K562 (cell line): ENCODE measurements at regions not wholly inside any gene's neighbourhood (a gene's known extent, or its start where the extent isn't known, plus 50 kb on each side); places are given as distances from the start of the nearest gene placed in this dataset.
A peak's percentile ranks its signal among the peaks of the same experiment; 100 is the strongest.

ENCODE experiments used
- ARID1B ChIP-seq: fragments of 450-650 bp; IDR thresholded peaks from 2 replicates; pipeline ENCODE4 v1.6.1; 2016; ENCODE audit warnings: antibody characterized with exemption, mild to moderate bottlenecking, inconsistent platforms
- BCL6 ChIP-seq: fragments of 250-450 bp; sonication (Bioruptor Pico); IDR thresholded peaks from 2 replicates; pipeline ENCODE4 v1.4.0; 2020
- CTCFL ChIP-seq: IDR thresholded peaks from 2 replicates; pipeline ENCODE4 v1.6.1; 2011; ENCODE audit warnings: borderline replicate concordance, low read depth, mild to moderate bottlenecking, moderate library complexity, low read length; ENCODE audit not compliant: insufficient read depth, poor library complexity, severe bottlenecking
- ESRRA ChIP-seq: fragments of 450-650 bp; IDR thresholded peaks from 2 replicates; pipeline ENCODE4 v1.6.1; 2014; ENCODE audit warnings: low read depth, mild to moderate bottlenecking, moderate library complexity, borderline replicate concordance
- ETV1 ChIP-seq: fragments of 450-650 bp; conservative IDR thresholded peaks from 2 replicates; pipeline ENCODE4 v1.6.1; 2016; ENCODE audit warnings: missing genetic modification characterization, control low read depth, low read depth, missing compliant biosample characterization
- HNRNPK ChIP-seq: fragments of 200-400 bp; formaldehyde crosslinking; IDR thresholded peaks from one replicate; pipeline ENCODE4 v1.6.1; 2018; ENCODE audit warnings: mild to moderate bottlenecking, low read depth, low read length; ENCODE audit not compliant: poor library complexity, severe bottlenecking
- RREB1 ChIP-seq: fragments of 250-450 bp; sonication (Bioruptor Pico); IDR thresholded peaks from 2 replicates; pipeline ENCODE4 v1.4.0; 2020
- SMAD1 ChIP-seq: fragments of 150-350 bp; IDR thresholded peaks from 2 replicates; pipeline ENCODE4 v1.6.1; 2014; ENCODE audit warnings: low read length, low read depth; ENCODE audit not compliant: partially characterized antibody
- TAL1 ChIP-seq: fragments of 450-650 bp; IDR thresholded peaks from 2 replicates; pipeline ENCODE4 v1.6.1; 2016; ENCODE audit warnings: mild to moderate bottlenecking
- TCF3 ChIP-seq: sonication (generic); formaldehyde crosslinking; IDR thresholded peaks from 2 replicates; pipeline ENCODE4 v1.4.0; 2020; ENCODE audit warnings: mild to moderate bottlenecking, missing genetic modification reagents
- TEAD2 ChIP-seq: fragments of 450-650 bp; IDR thresholded peaks from 2 replicates; pipeline ENCODE4 v1.6.1; 2016; ENCODE audit warnings: missing genetic modification characterization, control low read depth, missing compliant biosample characterization
- WHSC1 ChIP-seq: IDR thresholded peaks from one replicate; pipeline ENCODE4 v1.6.1; 2012; ENCODE audit warnings: low read length, control low read depth, inconsistent platforms
- TF ChIP-seq, protein P1 (sequence below): fragments of 200-800 bp; sonication (Bioruptor generic); IDR thresholded peaks from 2 replicates; pipeline ENCODE4 v1.6.1; 2017; ENCODE audit warnings: missing genetic modification characterization, missing compliant biosample characterization
- TF ChIP-seq, protein P2 (sequence below), 2 experiments: IDR thresholded peaks; 2 replicates each; pipeline ENCODE4 v1.6.1; 2012; ENCODE audit warnings: improper control_type of control experiment in 2 of 2, low read depth in 2 of 2, low read length in 2 of 2, borderline replicate concordance in 1 of 2

DNA sequence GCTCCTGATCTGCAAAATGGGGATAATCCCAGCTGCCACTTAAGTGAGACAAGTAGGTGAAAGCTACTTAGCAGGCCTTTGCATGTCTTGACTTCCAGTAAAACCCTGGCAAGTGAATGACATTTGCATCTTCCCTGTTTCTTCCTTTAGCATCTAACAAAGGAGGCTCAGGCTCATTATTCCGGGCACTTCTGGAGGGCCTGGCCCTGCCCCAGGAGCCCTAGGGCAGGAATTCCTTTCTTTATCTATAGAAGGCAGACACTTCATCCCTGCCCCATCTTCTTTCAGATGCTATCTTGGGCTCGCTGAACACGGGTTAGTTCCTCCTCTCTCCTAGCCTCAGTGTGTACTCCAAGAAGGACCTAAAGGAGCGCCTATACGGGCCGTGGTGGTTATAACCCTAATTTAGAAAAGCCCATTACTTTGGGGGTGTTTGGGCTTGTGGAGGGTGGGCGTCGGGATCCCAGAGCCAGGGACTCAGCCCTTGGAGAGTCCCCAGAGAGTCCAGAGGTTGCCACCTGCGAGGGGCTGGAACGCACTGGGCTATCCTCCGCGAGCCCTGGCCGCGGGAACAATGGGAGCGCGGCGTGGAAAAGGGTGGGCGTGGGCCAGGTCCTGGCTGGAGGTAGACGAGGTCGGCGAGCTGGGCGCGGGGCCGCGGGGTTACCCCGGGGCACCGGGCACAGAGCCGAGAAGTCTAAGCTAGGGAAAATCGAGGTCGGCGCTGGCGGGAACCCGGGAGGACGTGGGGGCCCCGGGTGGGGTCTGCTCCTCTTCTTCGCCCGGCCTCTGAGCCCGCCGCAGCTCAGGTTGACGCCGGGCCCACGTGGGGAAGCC, 62.8 kb upstream of the EPB41L1 start (continued):
- TF ChIP-seq, protein P1, sequence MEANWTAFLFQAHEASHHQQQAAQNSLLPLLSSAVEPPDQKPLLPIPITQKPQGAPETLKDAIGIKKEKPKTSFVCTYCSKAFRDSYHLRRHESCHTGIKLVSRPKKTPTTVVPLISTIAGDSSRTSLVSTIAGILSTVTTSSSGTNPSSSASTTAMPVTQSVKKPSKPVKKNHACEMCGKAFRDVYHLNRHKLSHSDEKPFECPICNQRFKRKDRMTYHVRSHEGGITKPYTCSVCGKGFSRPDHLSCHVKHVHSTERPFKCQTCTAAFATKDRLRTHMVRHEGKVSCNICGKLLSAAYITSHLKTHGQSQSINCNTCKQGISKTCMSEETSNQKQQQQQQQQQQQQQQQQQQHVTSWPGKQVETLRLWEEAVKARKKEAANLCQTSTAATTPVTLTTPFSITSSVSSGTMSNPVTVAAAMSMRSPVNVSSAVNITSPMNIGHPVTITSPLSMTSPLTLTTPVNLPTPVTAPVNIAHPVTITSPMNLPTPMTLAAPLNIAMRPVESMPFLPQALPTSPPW = no peak
- TF ChIP-seq WHSC1 (no peak), ESRRA (no peak), TAL1 (0 out of 2 replicates have a peak, but pooled peaks have one; percentile 25), BCL6 (CRISPR knock-in tag) (no peak), ETV1 (tag) (no peak), HNRNPK (no peak), TEAD2 (no peak), SMAD1 (no peak), ARID1B (peak; percentile 60; the same call in 1 of the 2 replicates), TCF3 (CRISPR knock-in tag) (peak; percentile 27; the same call in 1 of the 2 replicates), CTCFL (no peak), RREB1 (CRISPR knock-in tag) (0 out of 2 replicates have a peak, but pooled peaks have one; percentile 19)
- TF ChIP-seq, protein P2, sequence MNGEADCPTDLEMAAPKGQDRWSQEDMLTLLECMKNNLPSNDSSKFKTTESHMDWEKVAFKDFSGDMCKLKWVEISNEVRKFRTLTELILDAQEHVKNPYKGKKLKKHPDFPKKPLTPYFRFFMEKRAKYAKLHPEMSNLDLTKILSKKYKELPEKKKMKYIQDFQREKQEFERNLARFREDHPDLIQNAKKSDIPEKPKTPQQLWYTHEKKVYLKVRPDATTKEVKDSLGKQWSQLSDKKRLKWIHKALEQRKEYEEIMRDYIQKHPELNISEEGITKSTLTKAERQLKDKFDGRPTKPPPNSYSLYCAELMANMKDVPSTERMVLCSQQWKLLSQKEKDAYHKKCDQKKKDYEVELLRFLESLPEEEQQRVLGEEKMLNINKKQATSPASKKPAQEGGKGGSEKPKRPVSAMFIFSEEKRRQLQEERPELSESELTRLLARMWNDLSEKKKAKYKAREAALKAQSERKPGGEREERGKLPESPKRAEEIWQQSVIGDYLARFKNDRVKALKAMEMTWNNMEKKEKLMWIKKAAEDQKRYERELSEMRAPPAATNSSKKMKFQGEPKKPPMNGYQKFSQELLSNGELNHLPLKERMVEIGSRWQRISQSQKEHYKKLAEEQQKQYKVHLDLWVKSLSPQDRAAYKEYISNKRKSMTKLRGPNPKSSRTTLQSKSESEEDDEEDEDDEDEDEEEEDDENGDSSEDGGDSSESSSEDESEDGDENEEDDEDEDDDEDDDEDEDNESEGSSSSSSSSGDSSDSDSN (IDR thresholded peaks at IDR 0.05; ENCODE audit: borderline replicate concordance in 1 of 2, low read depth in 2 of 2, low read length in 2 of 2) = 0 out of 4 replicates have a peak, but pooled peaks of 1 of the 2 experiments have one; percentile 23
